ENCODE measurements at regions not wholly inside any gene's neighbourhood (a gene's known extent, or its start where the extent isn't known, plus 50 kb on each side); places are given as distances from the start of the nearest gene placed in this dataset.

DNA sequence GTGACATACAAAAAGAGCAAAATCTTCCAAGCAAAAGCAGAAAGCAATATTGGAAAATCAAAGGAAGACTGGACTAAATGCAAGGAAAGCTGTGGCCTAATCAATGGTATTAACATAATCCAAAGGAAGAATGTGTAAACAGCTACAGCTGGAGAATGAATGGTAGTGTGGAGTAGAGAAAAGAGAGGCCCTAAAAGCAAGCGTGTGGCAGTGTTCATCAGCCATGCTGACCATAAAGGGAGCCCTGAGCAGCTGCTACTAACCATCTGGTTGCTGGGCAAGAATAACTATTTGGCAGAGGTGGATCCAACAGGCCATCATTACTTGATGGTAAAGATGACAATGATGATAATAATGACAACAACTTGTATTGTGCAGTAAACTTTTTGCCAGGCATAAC lies 148.5 kb upstream of the BEND6 start:
- Histone ChIP-seq H3K4me1 (ENCODE audit: control insufficient read depth, insufficient read depth, low read length) (no peaks in the 10 kb centered on the region), H3K9me3 (ENCODE audit: control insufficient read depth, low read length) (no peaks in the 10 kb centered on the region), H3K9ac (ENCODE audit: extremely low read depth, low read length, poor library complexity, severe bottlenecking) (no peak overlapping the region), H3K4me3 (ENCODE audit: low read length) (no peak overlapping the region), H3K27ac (ENCODE audit: low read depth, low read length) (no peak overlapping the region), H3K36me3 (ENCODE audit: control insufficient read depth, insufficient read depth, low read length) (no peaks in the 10 kb centered on the region), H3K27me3 (ENCODE audit: control insufficient read depth, insufficient read depth, low read length, poor library complexity, severe bottlenecking) (no peaks in the 10 kb centered on the region)
- no peaks in the 10 kb centered on the region for H3K27me3 Mint-ChIP-seq (ENCODE audit: insufficient read depth)
- H3K9me3 Mint-ChIP-seq, result no peaks in the 10 kb centered on the region
- no peak for TF ChIP-seq CTCF (conservative IDR thresholded peaks at IDR 0.05)
- WGBS, 2 experiments (ENCODE audit: insufficient coverage in 1 of 2, insufficient read length in 1 of 2), result 76 to 90% methylated on average over 1 of the region's 1 CpG
- peak overlapping the region; percentile 23 for H3K27ac Mint-ChIP-seq
- H3K4me1 Mint-ChIP-seq, result peaks cover 33% of the 10 kb centered on the region
- no peak for DNase-seq
- H3K4me3 Mint-ChIP-seq, result no peak overlapping the region
- H3K36me3 Mint-ChIP-seq (ENCODE audit: low read depth), result no peaks in the 10 kb centered on the region

GRCh38 chr6:56804996-56805395 lies 149.9 kb upstream of the BEND6 start:
- H3K27me3 Mint-ChIP-seq (ENCODE audit: insufficient read depth), result no peaks in the 10 kb centered on the region
- peaks cover 33% of the 10 kb centered on the region for H3K4me1 Mint-ChIP-seq
- TF ChIP-seq CTCF (conservative IDR thresholded peaks at IDR 0.05), result no peak
- Histone ChIP-seq H3K9me3 (ENCODE audit: control insufficient read depth, low read length) (no peaks in the 10 kb centered on the region), H3K27ac (ENCODE audit: low read depth, low read length) (no peak overlapping the region), H3K4me3 (ENCODE audit: low read length) (no peak overlapping the region), H3K9ac (ENCODE audit: extremely low read depth, low read length, poor library complexity, severe bottlenecking) (no peak overlapping the region), H3K4me1 (ENCODE audit: control insufficient read depth, insufficient read depth, low read length) (no peaks in the 10 kb centered on the region), H3K36me3 (ENCODE audit: control insufficient read depth, insufficient read depth, low read length) (no peaks in the 10 kb centered on the region), H3K27me3 (ENCODE audit: control insufficient read depth, insufficient read depth, low read length, poor library complexity, severe bottlenecking) (no peaks in the 10 kb centered on the region)
- no peaks in the 10 kb centered on the region for H3K9me3 Mint-ChIP-seq
- DNase-seq, result no peak
- WGBS, 2 experiments (ENCODE audit: insufficient coverage in 1 of 2, insufficient read length in 1 of 2), result 83% methylated on average over 1 of the region's 1 CpG; no CpG with 5 or more reads in 1 of the 2 experiments
- no peaks in the 10 kb centered on the region for H3K36me3 Mint-ChIP-seq (ENCODE audit: low read depth)
- H3K27ac Mint-ChIP-seq, result peak overlapping the region; percentile 29
- H3K4me3 Mint-ChIP-seq, result no peak overlapping the region

DNA sequence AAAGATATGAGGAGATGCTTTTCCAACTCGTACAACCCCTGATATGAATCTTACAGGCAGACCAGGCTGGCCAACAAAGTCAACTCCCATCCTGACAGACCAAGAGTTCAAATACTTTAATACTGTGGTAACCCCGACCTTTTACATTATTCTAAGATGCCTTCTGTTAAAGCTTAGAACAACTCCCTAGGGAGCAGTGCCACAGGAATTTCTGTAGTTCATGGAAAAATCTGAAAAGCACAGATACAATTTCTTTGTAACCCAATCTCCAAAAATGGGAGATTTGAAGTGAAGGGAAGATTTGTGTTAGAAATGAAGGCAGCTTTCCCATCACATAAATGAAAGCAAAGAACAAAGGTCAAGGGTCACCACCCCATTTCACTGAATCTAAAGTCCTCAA lies 151.3 kb upstream of the BEND6 start:
- Histone ChIP-seq H3K4me3 (ENCODE audit: low read length) (no peak overlapping the region), H3K36me3 (ENCODE audit: control insufficient read depth, insufficient read depth, low read length) (no peaks in the 10 kb centered on the region), H3K9ac (ENCODE audit: extremely low read depth, low read length, poor library complexity, severe bottlenecking) (no peak overlapping the region), H3K27ac (ENCODE audit: low read depth, low read length) (no peak overlapping the region), H3K9me3 (ENCODE audit: control insufficient read depth, low read length) (no peaks in the 10 kb centered on the region), H3K27me3 (ENCODE audit: control insufficient read depth, insufficient read depth, low read length, poor library complexity, severe bottlenecking) (no peaks in the 10 kb centered on the region), H3K4me1 (ENCODE audit: control insufficient read depth, insufficient read depth, low read length) (no peaks in the 10 kb centered on the region)
- DNase-seq, result no peak
- Mint-ChIP-seq H3K4me3 (no peak overlapping the region), H3K27me3 (ENCODE audit: insufficient read depth) (no peaks in the 10 kb centered on the region), H3K36me3 (ENCODE audit: low read depth) (no peaks in the 10 kb centered on the region), H3K4me1 (peaks cover 29% of the 10 kb centered on the region), H3K9me3 (no peaks in the 10 kb centered on the region), H3K27ac (no peak overlapping the region)
- TF ChIP-seq CTCF (conservative IDR thresholded peaks at IDR 0.05), result no peak
- WGBS, 2 experiments (ENCODE audit: insufficient coverage in 1 of 2, insufficient read length in 1 of 2), result 71 to 86% methylated on average over 2 of the region's 2 CpGs
